ENCODE measurements at regions not wholly inside any gene's neighbourhood (a gene's known extent, or its start where the extent isn't known, plus 50 kb on each side); places are given as distances from the start of the nearest gene placed in this dataset.

DNA sequence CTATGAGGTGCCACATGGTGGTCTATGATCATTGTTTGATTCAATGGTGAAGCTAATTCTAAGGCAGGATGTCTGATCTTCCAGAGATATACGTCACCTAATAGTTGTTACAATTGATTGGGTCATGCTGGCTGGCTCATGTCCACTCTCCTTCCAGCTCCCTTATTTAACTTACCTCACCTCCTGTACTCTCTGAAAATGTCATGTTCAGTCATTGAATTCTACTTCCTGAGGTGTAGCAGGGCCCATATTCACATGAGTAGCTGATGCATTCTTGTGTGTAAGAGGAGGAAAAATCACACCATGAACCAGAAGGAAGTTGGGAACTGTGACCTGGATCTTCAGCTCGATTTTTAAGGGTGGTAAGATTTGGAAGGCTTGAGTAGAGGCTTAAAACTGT, 795.8 kb downstream of the QKI start:
- DNase-seq (ENCODE audit: low spot score): no peak
- Histone ChIP-seq H3K27ac (no peak overlapping the region), H3K4me3 (no peak overlapping the region)
- TF ChIP-seq, protein P1, sequence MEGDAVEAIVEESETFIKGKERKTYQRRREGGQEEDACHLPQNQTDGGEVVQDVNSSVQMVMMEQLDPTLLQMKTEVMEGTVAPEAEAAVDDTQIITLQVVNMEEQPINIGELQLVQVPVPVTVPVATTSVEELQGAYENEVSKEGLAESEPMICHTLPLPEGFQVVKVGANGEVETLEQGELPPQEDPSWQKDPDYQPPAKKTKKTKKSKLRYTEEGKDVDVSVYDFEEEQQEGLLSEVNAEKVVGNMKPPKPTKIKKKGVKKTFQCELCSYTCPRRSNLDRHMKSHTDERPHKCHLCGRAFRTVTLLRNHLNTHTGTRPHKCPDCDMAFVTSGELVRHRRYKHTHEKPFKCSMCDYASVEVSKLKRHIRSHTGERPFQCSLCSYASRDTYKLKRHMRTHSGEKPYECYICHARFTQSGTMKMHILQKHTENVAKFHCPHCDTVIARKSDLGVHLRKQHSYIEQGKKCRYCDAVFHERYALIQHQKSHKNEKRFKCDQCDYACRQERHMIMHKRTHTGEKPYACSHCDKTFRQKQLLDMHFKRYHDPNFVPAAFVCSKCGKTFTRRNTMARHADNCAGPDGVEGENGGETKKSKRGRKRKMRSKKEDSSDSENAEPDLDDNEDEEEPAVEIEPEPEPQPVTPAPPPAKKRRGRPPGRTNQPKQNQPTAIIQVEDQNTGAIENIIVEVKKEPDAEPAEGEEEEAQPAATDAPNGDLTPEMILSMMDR (IDR thresholded peaks at IDR 0.05): no peak

DNA sequence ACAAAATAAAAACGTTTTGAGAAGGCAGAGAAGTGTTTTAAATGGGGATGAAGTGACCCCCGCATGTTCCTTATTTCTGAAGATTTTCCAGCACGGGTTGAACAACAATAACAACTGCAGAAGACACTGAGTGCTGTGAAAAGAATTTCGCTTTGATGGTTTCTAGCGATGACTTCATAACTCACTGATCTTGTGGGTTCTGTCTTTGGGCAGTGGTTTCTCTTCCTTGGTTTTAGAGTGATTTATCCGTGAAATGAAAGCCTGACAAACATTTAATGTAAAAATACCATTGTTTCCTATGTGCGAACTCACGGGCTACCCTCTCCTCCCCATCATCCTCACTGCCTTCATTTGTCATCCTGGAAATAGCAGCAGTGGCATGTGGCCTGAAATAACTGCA, 793.9 kb downstream of the QKI start:
- no peak overlapping the region for H3K4me3 ChIP-seq
- H3K27ac ChIP-seq: no peak overlapping the region
- TF ChIP-seq, protein P1 (IDR thresholded peaks at IDR 0.05): no peak
- no peak for DNase-seq (ENCODE audit: low spot score)

DNA sequence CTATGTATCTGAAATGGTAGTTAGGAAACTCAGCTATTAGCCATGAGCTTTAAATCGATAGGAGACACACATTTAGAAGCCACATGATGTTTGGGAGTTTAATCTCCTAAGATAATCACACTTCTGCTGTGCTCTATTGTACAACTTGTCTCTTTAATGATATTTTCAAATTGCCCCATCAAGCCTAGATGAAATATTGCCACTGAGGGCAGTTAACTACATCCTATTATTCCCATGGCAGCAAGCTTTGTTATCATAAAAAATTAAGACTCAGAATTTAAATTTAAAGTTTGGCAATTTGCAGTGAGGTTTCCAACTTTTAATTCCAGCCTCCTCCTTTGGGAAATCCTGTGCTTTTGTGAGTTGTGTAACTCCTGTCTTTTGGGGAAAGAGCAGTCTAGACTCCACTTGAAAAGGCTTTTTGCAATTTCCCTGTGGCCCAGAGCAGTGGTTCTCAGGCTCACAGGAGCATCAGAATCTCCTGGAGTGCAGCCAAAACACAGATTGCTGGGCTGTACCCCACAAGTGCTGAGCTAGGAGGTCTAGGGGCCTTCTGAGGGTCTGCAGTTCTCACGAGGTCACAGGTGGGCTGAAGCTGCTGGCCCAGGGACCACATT, 792.4 kb downstream of the QKI start:
- H3K27ac ChIP-seq: no peak overlapping the region
- TF ChIP-seq, protein P1 (IDR thresholded peaks at IDR 0.05): no peak
- DNase-seq (ENCODE audit: low spot score): no peak
- H3K4me3 ChIP-seq: no peak overlapping the region

DNA sequence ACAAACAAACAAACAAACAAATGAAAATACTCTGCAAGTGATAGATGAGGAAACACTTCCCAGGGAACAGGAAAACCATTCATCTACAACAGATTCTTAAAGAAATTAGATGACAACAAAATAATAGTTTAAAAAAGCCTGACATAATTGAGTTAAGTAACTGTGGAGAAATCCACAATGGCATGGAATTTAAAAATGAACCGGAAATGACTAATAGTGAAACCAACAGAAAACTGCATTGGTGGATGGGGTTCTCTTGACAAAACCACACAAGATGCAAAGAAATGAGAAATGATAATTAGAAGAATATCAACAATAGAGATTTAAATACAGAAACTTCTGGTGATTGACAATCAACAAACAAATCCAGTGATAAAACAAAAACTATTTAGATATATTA, 785.6 kb downstream of the QKI start:
- Histone ChIP-seq H3K27ac (no peak overlapping the region), H3K4me3 (no peak overlapping the region)
- TF ChIP-seq, protein P1 (IDR thresholded peaks at IDR 0.05): no peak
- DNase-seq (ENCODE audit: low spot score): no peak

DNA sequence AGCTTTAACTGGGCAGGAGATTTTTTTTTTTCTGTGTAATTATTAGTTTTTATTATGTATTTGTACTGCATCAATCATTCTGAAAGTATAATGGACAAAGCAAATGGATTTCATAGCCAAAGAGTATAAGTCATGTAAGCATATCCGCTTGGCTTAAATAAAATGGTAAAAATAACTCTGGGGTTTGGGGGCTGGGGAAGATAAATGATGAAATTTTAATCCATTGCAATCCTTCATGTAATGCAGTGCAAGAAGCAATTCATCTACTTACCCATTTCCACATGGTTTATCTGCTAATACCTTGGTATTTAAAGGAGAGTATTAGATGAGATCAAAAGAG, 781.4 kb downstream of the QKI start:
- H3K27ac ChIP-seq: no peak overlapping the region
- no peak overlapping the region for H3K4me3 ChIP-seq
- DNase-seq (ENCODE audit: low spot score): no peak
- TF ChIP-seq, protein P1 (IDR thresholded peaks at IDR 0.05): no peak

DNA sequence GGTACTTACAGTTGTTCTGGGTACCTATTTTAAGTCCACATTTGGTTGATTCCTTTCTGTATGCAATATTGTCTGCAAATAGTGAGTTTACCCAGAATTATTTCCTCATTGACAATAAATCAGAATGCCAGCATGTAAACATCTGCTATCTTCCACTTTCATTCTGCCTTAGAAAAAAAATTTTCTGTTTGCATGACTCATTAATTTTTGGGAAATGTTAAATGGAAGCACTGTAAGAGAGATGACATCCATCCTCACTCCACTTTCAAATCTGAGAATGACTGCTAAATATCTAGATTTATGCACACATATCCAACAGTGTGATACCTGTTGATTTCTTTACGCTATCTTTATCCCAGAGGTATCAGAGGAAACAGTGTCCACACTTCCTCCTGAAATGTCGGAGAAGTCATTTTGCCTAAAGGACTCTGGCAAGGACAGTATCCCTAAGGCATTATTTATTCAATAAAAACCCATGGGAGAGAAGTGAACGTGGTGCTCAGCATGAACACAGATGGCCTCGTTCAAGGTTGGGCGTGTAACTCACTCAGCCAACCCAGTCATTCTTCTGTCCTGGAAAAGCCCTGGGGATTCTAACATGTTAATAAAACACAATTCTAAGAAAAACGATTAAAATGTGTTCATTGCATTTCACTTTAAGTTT, 780.9 kb downstream of the QKI start:
- Histone ChIP-seq H3K27ac (no peak overlapping the region), H3K4me3 (no peak overlapping the region)
- DNase-seq (ENCODE audit: low spot score): no peak
- TF ChIP-seq, protein P1 (IDR thresholded peaks at IDR 0.05): no peak

DNA sequence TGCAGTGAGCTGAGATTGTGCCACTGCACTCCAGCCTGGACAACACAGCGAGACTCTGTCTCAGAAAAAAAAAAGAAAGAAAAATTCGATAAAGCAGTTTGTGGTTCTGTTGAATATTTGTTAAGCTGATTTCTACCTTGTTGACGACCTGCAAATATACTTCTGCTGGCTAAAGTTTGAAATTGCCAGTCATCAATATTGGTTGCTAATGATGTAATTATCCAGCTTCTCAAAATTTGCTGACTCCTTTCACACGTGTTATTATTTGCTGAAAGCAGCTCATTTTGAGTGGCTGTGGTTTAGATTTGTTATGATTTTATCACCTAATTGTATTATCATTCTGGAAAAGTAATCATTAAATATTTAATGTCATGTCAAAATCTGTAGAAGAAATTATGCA, 774.3 kb downstream of the QKI start:
- Histone ChIP-seq H3K27ac (no peak overlapping the region), H3K4me3 (no peak overlapping the region)
- TF ChIP-seq, protein P1 (IDR thresholded peaks at IDR 0.05): no peak
- DNase-seq (ENCODE audit: low spot score): no peak
